GM12878 (cell line): ENCODE measurements at regions not wholly inside any gene's neighbourhood (a gene's known extent, or its start where the extent isn't known, plus 50 kb on each side); places are given as distances from the start of the nearest gene placed in this dataset.

Experiments
- ATAC-seq: fragments of 200-7000 bp; cut with Tn5 transposase; 3 replicates; pipeline ENCODE4 v1.9.1; 2020; ENCODE audit warnings: mild to moderate bottlenecking, moderate library complexity
- BruUV-seq: library from RNA; stranded (reverse); fragments of 400-500 nt; replicated peaks from 2 replicates; lab custom pipeline; 2021; lab: Mats Ljungman, UMichigan
- CTCF ChIA-PET: fragments of 300-600 bp; sonication (Branson Sonifier 250); formaldehyde crosslinking; extraction: SDS; loops from one replicate; lab custom pipeline; 2021; ENCODE audit warnings: inconsistent platforms; lab: Yijun Ruan, JAX
- POLR2A ChIA-PET: fragments of 350-600 bp; formaldehyde crosslinking; extraction: SDS; loops from one replicate; lab custom pipeline; 2021; ENCODE audit warnings: inconsistent platforms; lab: Charles Lee
- RAD21 ChIA-PET: fragments of 300-600 bp; sonication (Branson Sonifier 250); formaldehyde crosslinking; loops from one replicate; lab custom pipeline; 2023; ENCODE audit warnings: antibody characterized with exemption; ENCODE audit not compliant: unreplicated experiment; lab: Charles Lee
- SMC1A ChIA-PET: fragments of 300-600 bp; sonication (Branson Sonifier 250); formaldehyde crosslinking; loops from one replicate; lab custom pipeline; 2023; ENCODE audit not compliant: unreplicated experiment, uncharacterized antibody; lab: Charles Lee
- DNase-seq: peaks from one replicate; pipeline ENCODE4 v3.0.0-alpha.2; 2011; ENCODE audit warnings: low read depth, low spot score
- FAIRE-seq: peaks from 3 replicates; lab custom pipeline; 2011; peaks lifted over from hg19 to GRCh38; lab: Jason Lieb, UNC
- H2AFZ ChIP-seq: 2 replicates; pipeline ENCODE4 v1.6.0; 2011; ENCODE audit warnings: low read depth, low read length, control low read depth; ENCODE audit not compliant: control insufficient read depth
- H3K27ac ChIP-seq: 2 replicates; pipeline ENCODE4 v1.5.1; 2011; ENCODE audit warnings: control low read depth; ENCODE audit not compliant: control insufficient read depth, insufficient read depth
- H3K27me3 ChIP-seq, 2 experiments: replicated peaks in 1 of 2; 2 replicates each; pipeline versions ENCODE4 v1.6.0 to v1.6.1; 2011; ENCODE audit warnings: low read length in 1 of 2; ENCODE audit not compliant: control insufficient read depth in 2 of 2, insufficient read depth in 2 of 2
- H3K36me3 ChIP-seq, 2 experiments: 2 replicates each; pipeline ENCODE4 v1.5.1; 2011; ENCODE audit warnings: low read length in 1 of 2; ENCODE audit not compliant: control insufficient read depth in 2 of 2, insufficient read depth in 2 of 2
- H3K4me1 ChIP-seq: 2 replicates; pipeline ENCODE4 v1.6.1; 2011; ENCODE audit warnings: mild to moderate bottlenecking, low read length, moderate library complexity, mixed read lengths; ENCODE audit not compliant: control insufficient read depth, insufficient read depth
- H3K4me2 ChIP-seq: 2 replicates; pipeline ENCODE4 v1.6.0; 2011; ENCODE audit warnings: control low read depth; ENCODE audit not compliant: control insufficient read depth, insufficient read depth
- H3K4me3 ChIP-seq: fragments of 200-600 bp; sonication (generic); 2 replicates; pipeline ENCODE4 v1.5.1; 2016
- H3K79me2 ChIP-seq: 2 replicates; pipeline ENCODE4 v1.6.0; 2011; ENCODE audit warnings: low read length; ENCODE audit not compliant: control insufficient read depth, insufficient read depth
- H3K9ac ChIP-seq: 2 replicates; pipeline ENCODE4 v1.8.0; 2011; ENCODE audit warnings: low read length, control low read depth, mixed read lengths; ENCODE audit not compliant: control insufficient read depth, insufficient read depth
- H3K9me3 ChIP-seq: replicated peaks from 3 replicates; pipeline ENCODE4 v1.5.1; 2011; ENCODE audit warnings: mild to moderate bottlenecking, low read length; ENCODE audit not compliant: control insufficient read depth, insufficient read depth
- H4K20me1 ChIP-seq: 2 replicates; pipeline ENCODE4 v1.6.0; 2011; ENCODE audit not compliant: control insufficient read depth, insufficient read depth
- CEBPB ChIP-seq, 2 experiments: fragments of 150-350 bp in 1 of 2; IDR thresholded peaks; 2 replicates each; pipeline ENCODE4 v1.6.1; 2012 to 2014; ENCODE audit warnings: low read depth in 2 of 2, low read length in 2 of 2, borderline replicate concordance in 1 of 2, inconsistent platforms in 1 of 2
- EED ChIP-seq: sonication (generic); IDR thresholded peaks from 2 replicates; pipeline ENCODE4 v1.6.1; 2016; ENCODE audit warnings: antibody characterized with exemption, low read depth
- EP300 ChIP-seq, 2 experiments: fragments of 150-350 bp in 1 of 2; IDR thresholded peaks; 2 replicates each; pipeline ENCODE4 v1.6.1; 2011 to 2012; ENCODE audit warnings: low read depth in 2 of 2, low read length in 2 of 2, borderline replicate concordance in 1 of 2, improper control_type of control experiment in 1 of 2, inconsistent platforms in 1 of 2; ENCODE audit not compliant: control insufficient read depth in 1 of 2
- HCFC1 ChIP-seq: fragments of 150-350 bp; IDR thresholded peaks from 2 replicates; pipeline ENCODE4 v1.6.1; 2014; ENCODE audit warnings: low read length
- MEF2A ChIP-seq: IDR thresholded peaks from 2 replicates; pipeline ENCODE4 v1.6.1; 2011; ENCODE audit warnings: low read depth, mild to moderate bottlenecking, low read length, moderate library complexity; ENCODE audit not compliant: insufficient read depth
- NBN ChIP-seq: fragments of 450-650 bp; IDR thresholded peaks from 2 replicates; pipeline ENCODE4 v1.6.1; 2016
- NFYB ChIP-seq: IDR thresholded peaks from 2 replicates; pipeline ENCODE4 v1.6.1; 2011; ENCODE audit warnings: low read depth, mild to moderate bottlenecking, low read length, improper control_type of control experiment, moderate library complexity; ENCODE audit not compliant: insufficient read depth
- NRF1 ChIP-seq: conservative IDR thresholded peaks from 2 replicates; pipeline ENCODE4 v1.6.1; 2011; ENCODE audit warnings: mild to moderate bottlenecking, low read depth, low read length, improper control_type of control experiment
- PML ChIP-seq: IDR thresholded peaks from 2 replicates; pipeline ENCODE4 v1.6.1; 2012; ENCODE audit warnings: low read length, inconsistent platforms
- POLR2AphosphoS2 ChIP-seq: IDR thresholded peaks from 2 replicates; pipeline ENCODE4 v1.6.1; 2011; ENCODE audit warnings: low read depth, mild to moderate bottlenecking, low read length, improper control_type of control experiment, moderate library complexity
- SIN3A ChIP-seq: IDR thresholded peaks from 2 replicates; pipeline ENCODE4 v1.6.1; 2012; ENCODE audit warnings: low read depth, low read length, improper control_type of control experiment
- SREBF1 ChIP-seq: IDR thresholded peaks from 2 replicates; pipeline ENCODE4 v1.6.1; 2012; ENCODE audit warnings: mild to moderate bottlenecking, low read length
- STAT3 ChIP-seq: IDR thresholded peaks from 2 replicates; pipeline ENCODE4 v1.6.1; 2011; ENCODE audit warnings: low read depth, low read length, improper control_type of control experiment
- ZBED1 ChIP-seq: IDR thresholded peaks from 2 replicates; pipeline ENCODE4 v1.6.1; 2016; ENCODE audit warnings: borderline replicate concordance
- WGBS: methylation state at CpG from one replicate; pipeline ENCODE4 v1.1.6; 2016; ENCODE audit warnings: low lambda C conversion rate; ENCODE audit not compliant: insufficient replicate concordance, insufficient coverage; ENCODE audit errors: missing lambda C conversion rate; 5-methylcytosine and 5-hydroxymethylcytosine counted together
- in situ Hi-C: fragments of 300-500 bp; cut with MboI; formaldehyde crosslinking; loops from 9 replicates; pipeline ENCODE4 v1.14.3; 2018; ENCODE audit warnings: mixed read lengths
- intact Hi-C: fragments of 100-400 bp; cut with micrococcal nuclease; formaldehyde crosslinking; loops from one replicate; pipeline ENCODE4 v1.14.2; 2022; ENCODE audit not compliant: unreplicated experiment
- TF ChIP-seq, protein P1 (sequence below): IDR thresholded peaks from 2 replicates; pipeline ENCODE4 v1.6.1; 2012; ENCODE audit warnings: low read depth, low read length, improper control_type of control experiment

DNA sequence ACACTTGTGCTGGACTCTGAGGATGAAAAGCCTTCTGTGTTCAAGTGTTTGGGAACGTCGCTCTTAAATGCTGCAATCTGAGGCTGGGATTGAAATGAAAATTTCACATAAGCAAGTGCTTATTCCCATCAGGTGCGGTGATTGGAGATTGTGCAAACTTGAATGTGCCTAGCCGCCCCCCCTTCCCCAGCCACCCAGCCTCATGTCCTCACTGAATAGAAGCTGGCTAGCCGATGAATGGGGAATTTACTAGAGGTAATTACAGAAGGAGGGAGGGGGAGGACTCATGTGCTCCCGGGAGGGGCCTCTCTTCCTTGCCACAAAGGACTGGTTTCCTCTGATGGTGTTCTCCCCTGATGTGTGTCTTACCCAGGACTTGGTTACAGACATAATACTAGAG, 544.8 kb upstream of the EEF2KMT start:
- H3K27ac ChIP-seq, result no peak overlapping the region
- no peaks in the 10 kb centered on the region for H3K27me3 ChIP-seq
- H2AFZ ChIP-seq, result no peak overlapping the region
- no peaks in the 10 kb centered on the region; the same call in 2 of the 3 replicates for H3K9me3 ChIP-seq
- TF ChIP-seq SREBF1, result no peak
- no peak for TF ChIP-seq NRF1
- TF ChIP-seq NFYB, result no peak
- TF ChIP-seq POLR2AphosphoS2, result no peak
- no peak for TF ChIP-seq PML
- TF ChIP-seq, protein P1, sequence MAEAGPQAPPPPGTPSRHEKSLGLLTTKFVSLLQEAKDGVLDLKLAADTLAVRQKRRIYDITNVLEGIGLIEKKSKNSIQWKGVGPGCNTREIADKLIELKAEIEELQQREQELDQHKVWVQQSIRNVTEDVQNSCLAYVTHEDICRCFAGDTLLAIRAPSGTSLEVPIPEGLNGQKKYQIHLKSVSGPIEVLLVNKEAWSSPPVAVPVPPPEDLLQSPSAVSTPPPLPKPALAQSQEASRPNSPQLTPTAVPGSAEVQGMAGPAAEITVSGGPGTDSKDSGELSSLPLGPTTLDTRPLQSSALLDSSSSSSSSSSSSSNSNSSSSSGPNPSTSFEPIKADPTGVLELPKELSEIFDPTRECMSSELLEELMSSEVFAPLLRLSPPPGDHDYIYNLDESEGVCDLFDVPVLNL, result no peak
- no peak for TF ChIP-seq NBN
- TF ChIP-seq EED, result no peak
- TF ChIP-seq ZBED1, result no peak
- no peak for TF ChIP-seq STAT3
- TF ChIP-seq MEF2A, result no peak
- no peak for TF ChIP-seq EP300 (IDR thresholded peaks at IDR 0.05; ENCODE audit: borderline replicate concordance in 1 of 2, control insufficient read depth in 1 of 2, low read depth in 2 of 2, low read length in 2 of 2)
- no peak for TF ChIP-seq HCFC1
- no peak for TF ChIP-seq CEBPB (IDR thresholded peaks at IDR 0.05; ENCODE audit: borderline replicate concordance in 1 of 2, low read depth in 2 of 2, low read length in 2 of 2)
- TF ChIP-seq SIN3A, result no peak
- ChIA-PET RAD21 (no interaction called here), SMC1A (no interaction called here), POLR2A (no interaction called here), CTCF (no interaction called here)
- no peak overlapping the region for H3K4me3 ChIP-seq
- H4K20me1 ChIP-seq, result no peaks in the 10 kb centered on the region
- DNase-seq (no peak), FAIRE-seq (no peak), ATAC-seq (no peak)
- WGBS, result 48% methylated on average over 6 of the region's 6 CpGs
- no peak overlapping the region for H3K9ac ChIP-seq
- no peak overlapping the region for H3K4me2 ChIP-seq
- H3K79me2 ChIP-seq, result no peaks in the 10 kb centered on the region
- H3K4me1 ChIP-seq, result no peaks in the 10 kb centered on the region
- no TSS peak for BruUV-seq
- intact Hi-C loops, result no loop called here
- in situ Hi-C loops, result no loop called here
- no peaks in the 10 kb centered on the region for H3K36me3 ChIP-seq
